22Rv1 (cell line): ENCODE measurements at regions not wholly inside any gene's neighbourhood (a gene's known extent, or its start where the extent isn't known, plus 50 kb on each side); places are given as distances from the start of the nearest gene placed in this dataset.

Experiments
- ZFX ChIP-seq: fragments of 450-650 bp; IDR thresholded peaks from 2 replicates; pipeline ENCODE4 v1.6.1; 2017; ENCODE audit warnings: antibody characterized with exemption, borderline replicate concordance
- TF ChIP-seq, protein P1 (sequence below): fragments of 450-650 bp; IDR thresholded peaks from 2 replicates; pipeline ENCODE4 v1.5.1; 2017; ENCODE audit warnings: mild to moderate bottlenecking

- TF ChIP-seq, protein P1, sequence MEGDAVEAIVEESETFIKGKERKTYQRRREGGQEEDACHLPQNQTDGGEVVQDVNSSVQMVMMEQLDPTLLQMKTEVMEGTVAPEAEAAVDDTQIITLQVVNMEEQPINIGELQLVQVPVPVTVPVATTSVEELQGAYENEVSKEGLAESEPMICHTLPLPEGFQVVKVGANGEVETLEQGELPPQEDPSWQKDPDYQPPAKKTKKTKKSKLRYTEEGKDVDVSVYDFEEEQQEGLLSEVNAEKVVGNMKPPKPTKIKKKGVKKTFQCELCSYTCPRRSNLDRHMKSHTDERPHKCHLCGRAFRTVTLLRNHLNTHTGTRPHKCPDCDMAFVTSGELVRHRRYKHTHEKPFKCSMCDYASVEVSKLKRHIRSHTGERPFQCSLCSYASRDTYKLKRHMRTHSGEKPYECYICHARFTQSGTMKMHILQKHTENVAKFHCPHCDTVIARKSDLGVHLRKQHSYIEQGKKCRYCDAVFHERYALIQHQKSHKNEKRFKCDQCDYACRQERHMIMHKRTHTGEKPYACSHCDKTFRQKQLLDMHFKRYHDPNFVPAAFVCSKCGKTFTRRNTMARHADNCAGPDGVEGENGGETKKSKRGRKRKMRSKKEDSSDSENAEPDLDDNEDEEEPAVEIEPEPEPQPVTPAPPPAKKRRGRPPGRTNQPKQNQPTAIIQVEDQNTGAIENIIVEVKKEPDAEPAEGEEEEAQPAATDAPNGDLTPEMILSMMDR, result no peak
- no peak for TF ChIP-seq ZFX
Observed at GRCh38 chr16:9594047-9594446, 502.6 kb downstream of the HAPSTR1 start.
